ENCODE measurements at regions not wholly inside any gene's neighbourhood (a gene's known extent, or its start where the extent isn't known, plus 50 kb on each side); places are given as distances from the start of the nearest gene placed in this dataset.

DNA sequence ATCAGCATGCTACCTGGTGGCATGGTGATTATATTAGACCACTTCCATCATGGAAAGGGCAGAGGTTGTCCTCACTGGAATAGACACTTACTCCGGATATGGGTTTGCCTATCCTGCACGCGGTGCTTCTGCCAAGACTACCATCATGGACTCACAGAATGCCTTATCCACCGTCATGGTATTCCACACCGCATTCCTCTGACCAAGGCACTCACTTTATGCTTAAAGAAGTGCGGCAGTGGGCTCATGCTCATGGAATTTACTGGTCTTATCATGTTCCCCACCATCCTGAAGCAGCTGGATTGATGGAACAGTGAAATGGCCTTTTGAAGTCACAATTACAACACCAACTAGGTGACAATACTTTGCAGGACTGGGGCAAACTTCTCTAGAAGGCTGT is 109.2 kb upstream of the DRD2 start:
- TF ChIP-seq CTCF (IDR thresholded peaks at IDR 0.05; ENCODE audit: borderline replicate concordance, extremely low read depth, low read length, poor library complexity, severe bottlenecking), result no peak
- no peak for TF ChIP-seq EZH2 (IDR thresholded peaks at IDR 0.05; ENCODE audit: borderline replicate concordance, low read depth, low read length, severe bottlenecking)

Measured in DND-41 (cell line).